DOHH2 (cell line): ENCODE measurements at regions not wholly inside any gene's neighbourhood (a gene's known extent, or its start where the extent isn't known, plus 50 kb on each side); places are given as distances from the start of the nearest gene placed in this dataset.

Experiments used
- H3F3A ChIP-seq: fragments of 200-600 bp; sonication (generic), shearing (Covaris generic); 2 replicates; pipeline ENCODE4 v1.6.0; 2016; ENCODE audit warnings: antibody characterized with exemption, mild to moderate bottlenecking; ENCODE audit not compliant: control insufficient read depth, insufficient read depth
- H3K27ac ChIP-seq: fragments of 200-600 bp; sonication (generic); 2 replicates; pipeline ENCODE4 v1.5.1; 2014; ENCODE audit warnings: low read depth, mild to moderate bottlenecking, low read length, moderate library complexity
- H3K27me3 ChIP-seq: fragments of 200-600 bp; sonication (generic); 2 replicates; pipeline ENCODE4 v1.6.1; 2014; ENCODE audit warnings: mild to moderate bottlenecking, low read length, mixed read lengths; ENCODE audit not compliant: control insufficient read depth
- H3K36me3 ChIP-seq: fragments of 200-600 bp; sonication (generic); 2 replicates; pipeline ENCODE4 v1.6.1; 2014; ENCODE audit warnings: mild to moderate bottlenecking, low read length, moderate library complexity, mixed read lengths; ENCODE audit not compliant: control insufficient read depth
- H3K4me1 ChIP-seq: fragments of 200-600 bp; sonication (generic); 2 replicates; pipeline ENCODE4 v1.6.1; 2014; ENCODE audit warnings: mild to moderate bottlenecking, low read length, mixed read lengths; ENCODE audit not compliant: control insufficient read depth
- H3K4me2 ChIP-seq: fragments of 200-600 bp; sonication (generic); 2 replicates; pipeline ENCODE4 v1.6.0; 2014; ENCODE audit warnings: mild to moderate bottlenecking, low read length, moderate library complexity
- H3K4me3 ChIP-seq: fragments of 200-600 bp; sonication (generic); 2 replicates; pipeline ENCODE4 v1.5.1; 2014; ENCODE audit warnings: mild to moderate bottlenecking, low read length, mixed read lengths
- H3K79me2 ChIP-seq: fragments of 200-600 bp; sonication (generic); 2 replicates; pipeline ENCODE4 v1.6.1; 2014; ENCODE audit warnings: mild to moderate bottlenecking, low read length, mixed read lengths; ENCODE audit not compliant: control insufficient read depth
- H3K9me2 ChIP-seq: fragments of 200-600 bp; sonication (generic); replicated peaks from 2 replicates; pipeline ENCODE4 v1.6.1; 2014; ENCODE audit warnings: mild to moderate bottlenecking, low read length, mixed read lengths; ENCODE audit not compliant: control insufficient read depth
- H3K9me3 ChIP-seq: fragments of 200-600 bp; sonication (generic); 2 replicates; pipeline ENCODE4 v1.6.1; 2014; ENCODE audit warnings: antibody characterized with exemption, low read length, mixed read lengths; ENCODE audit not compliant: control insufficient read depth, insufficient read depth
- H4K20me1 ChIP-seq: fragments of 200-600 bp; sonication (generic); 2 replicates; pipeline ENCODE4 v1.6.0; 2014; ENCODE audit warnings: low read depth, mild to moderate bottlenecking, antibody characterized with exemption, low read length, moderate library complexity; ENCODE audit not compliant: control insufficient read depth, insufficient read depth
- CTCF ChIP-seq: fragments of 200-600 bp; sonication (generic); IDR thresholded peaks from one replicate; pipeline ENCODE4 v1.5.1; 2014; ENCODE audit warnings: antibody characterized with exemption, mild to moderate bottlenecking, low read depth, low read length; ENCODE audit not compliant: poor library complexity, severe bottlenecking
- EZH2phosphoT487 ChIP-seq: fragments of 200-600 bp; sonication (generic); IDR thresholded peaks from 2 replicates; pipeline ENCODE4 v1.6.1; 2017; ENCODE audit warnings: borderline replicate concordance, mild to moderate bottlenecking, antibody characterized with exemption, low read length, moderate library complexity, mixed read lengths

GRCh38 chr6:6815732-6816131, 227.2 kb downstream of the LY86 start:
- no peaks in the 10 kb centered on the region for H3K36me3 ChIP-seq
- no peak overlapping the region for H3K4me3 ChIP-seq
- no peaks in the 10 kb centered on the region for H3F3A ChIP-seq
- H3K4me1 ChIP-seq: no peaks in the 10 kb centered on the region
- H3K79me2 ChIP-seq: no peaks in the 10 kb centered on the region
- no peak overlapping the region for H3K4me2 ChIP-seq
- peaks cover 10% of the 10 kb centered on the region for H3K27me3 ChIP-seq
- no peaks in the 10 kb centered on the region for H3K9me3 ChIP-seq
- TF ChIP-seq CTCF (no peak), EZH2phosphoT487 (no peak)
- H3K9me2 ChIP-seq: no peaks in the 10 kb centered on the region
- no peaks in the 10 kb centered on the region for H4K20me1 ChIP-seq
- H3K27ac ChIP-seq: no peak overlapping the region

- no peaks in the 10 kb centered on the region for H3F3A ChIP-seq
- H3K4me1 ChIP-seq: no peaks in the 10 kb centered on the region
- no peak overlapping the region for H3K27ac ChIP-seq
- TF ChIP-seq EZH2phosphoT487 (no peak), CTCF (no peak)
- no peak overlapping the region for H3K4me2 ChIP-seq
- H3K27me3 ChIP-seq: peaks cover under 1% of the 10 kb centered on the region; the same call in 1 of the 2 replicates
- H3K9me2 ChIP-seq: no peaks in the 10 kb centered on the region
- no peak overlapping the region for H3K4me3 ChIP-seq
- H3K9me3 ChIP-seq: no peaks in the 10 kb centered on the region
- no peaks in the 10 kb centered on the region for H4K20me1 ChIP-seq
- H3K79me2 ChIP-seq: no peaks in the 10 kb centered on the region
- no peaks in the 10 kb centered on the region for H3K36me3 ChIP-seq
Observed at GRCh38 chr6:6816716-6817115, 228.2 kb downstream of the LY86 start.

GRCh38 chr6:6818078-6818639, 229.6 kb downstream of the LY86 start:
- no peaks in the 10 kb centered on the region for H3K4me1 ChIP-seq
- H3K27me3 ChIP-seq: no peaks in the 10 kb centered on the region; the same call in 1 of the 2 replicates
- no peaks in the 10 kb centered on the region for H3F3A ChIP-seq
- no peaks in the 10 kb centered on the region for H3K9me3 ChIP-seq
- H3K9me2 ChIP-seq: no peaks in the 10 kb centered on the region
- H3K27ac ChIP-seq: no peak overlapping the region
- H3K79me2 ChIP-seq: no peaks in the 10 kb centered on the region
- H3K4me2 ChIP-seq: no peak overlapping the region
- H4K20me1 ChIP-seq: no peaks in the 10 kb centered on the region
- no peak overlapping the region for H3K4me3 ChIP-seq
- no peaks in the 10 kb centered on the region for H3K36me3 ChIP-seq
- TF ChIP-seq EZH2phosphoT487 (no peak), CTCF (no peak)
